ENCODE measurements at regions not wholly inside any gene's neighbourhood (a gene's known extent, or its start where the extent isn't known, plus 50 kb on each side); places are given as distances from the start of the nearest gene placed in this dataset.
"Not testable (repeated sequence)": the region's sequence is repeated elsewhere in the genome, so short reads cannot be mapped to it uniquely, and the experiment has no call there.

DNA sequence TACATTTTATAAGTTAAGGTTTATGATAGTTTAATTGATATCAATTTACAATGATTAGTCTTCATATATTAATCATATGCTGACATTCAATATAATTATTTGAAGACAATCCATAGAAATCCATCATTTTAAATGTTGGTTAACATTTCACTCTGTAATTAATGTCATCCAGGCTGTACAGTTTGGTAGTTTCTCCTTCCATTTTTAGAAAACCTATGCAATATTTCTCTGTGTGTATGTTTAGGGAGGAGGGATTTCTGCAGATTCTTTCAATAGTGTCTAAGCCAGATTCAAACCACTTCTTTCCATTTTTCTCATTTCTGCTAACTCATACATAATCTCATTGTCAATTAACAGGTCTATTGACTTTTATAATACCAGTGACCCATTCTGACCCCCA is 1159.0 kb upstream of the ATXN8OS start:
- no peak for DNase-seq (ENCODE audit: low spot score)

DNA sequence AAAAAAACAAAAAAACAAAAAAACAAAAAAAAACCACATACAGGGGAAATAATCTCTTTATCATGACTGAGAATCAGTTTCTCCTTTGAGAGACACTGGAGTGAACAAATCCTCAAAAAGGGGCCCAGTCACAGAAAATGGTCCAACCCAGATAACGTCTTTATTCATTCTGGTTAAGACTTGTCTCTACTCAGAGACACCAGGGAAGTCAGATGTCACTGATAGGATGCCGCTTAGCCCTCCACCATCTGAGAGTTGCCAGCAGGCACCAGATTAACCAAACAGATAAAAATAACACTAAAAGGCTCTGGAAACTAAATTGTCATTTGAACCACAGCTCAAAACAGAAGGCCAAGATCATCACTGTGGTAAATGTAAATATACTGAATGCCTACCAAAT is 1163.4 kb upstream of the ATXN8OS start:
- no peak for DNase-seq (ENCODE audit: low spot score)

GRCh38 chr13:68940049-68940448 is 1167.6 kb upstream of the ATXN8OS start:
- no peak for DNase-seq (ENCODE audit: low spot score)

- no peak for DNase-seq (ENCODE audit: low spot score)
These were observed 1169.0 kb upstream of the ATXN8OS start for GRCh38 chr13:68938639-68939038.

DNA sequence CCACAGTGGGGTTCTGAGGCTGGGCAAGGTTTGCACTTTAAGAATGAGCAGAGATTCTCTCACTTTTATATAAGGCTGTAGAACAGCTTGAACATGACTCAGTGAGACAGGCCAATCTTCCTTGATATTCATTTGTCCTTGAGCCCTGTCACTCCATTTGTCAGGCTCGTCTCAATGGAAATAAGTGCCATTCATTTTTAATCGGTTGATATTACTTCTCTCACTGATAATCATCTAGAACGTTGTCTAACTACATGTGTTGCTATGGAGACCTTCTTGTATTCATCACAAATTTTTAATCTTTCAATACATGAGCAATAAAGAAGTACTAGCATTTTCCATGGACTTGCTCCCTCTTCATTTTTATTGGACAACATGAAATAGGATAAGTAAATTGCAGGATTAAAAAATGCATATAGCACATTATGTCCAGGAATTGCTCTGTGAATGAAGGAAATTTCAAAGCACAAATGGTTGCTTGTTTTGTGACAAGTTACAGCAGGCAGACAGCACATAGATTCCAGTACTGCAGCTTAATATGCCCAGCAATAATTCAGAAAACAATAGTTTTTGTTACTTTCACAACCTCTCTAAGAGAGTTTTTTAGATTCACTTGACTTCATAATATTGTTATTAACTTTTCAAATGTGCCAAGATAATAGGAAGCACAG is 1178.4 kb upstream of the ATXN8OS start:
- DNase-seq (ENCODE audit: low spot score), result no peak

DNA sequence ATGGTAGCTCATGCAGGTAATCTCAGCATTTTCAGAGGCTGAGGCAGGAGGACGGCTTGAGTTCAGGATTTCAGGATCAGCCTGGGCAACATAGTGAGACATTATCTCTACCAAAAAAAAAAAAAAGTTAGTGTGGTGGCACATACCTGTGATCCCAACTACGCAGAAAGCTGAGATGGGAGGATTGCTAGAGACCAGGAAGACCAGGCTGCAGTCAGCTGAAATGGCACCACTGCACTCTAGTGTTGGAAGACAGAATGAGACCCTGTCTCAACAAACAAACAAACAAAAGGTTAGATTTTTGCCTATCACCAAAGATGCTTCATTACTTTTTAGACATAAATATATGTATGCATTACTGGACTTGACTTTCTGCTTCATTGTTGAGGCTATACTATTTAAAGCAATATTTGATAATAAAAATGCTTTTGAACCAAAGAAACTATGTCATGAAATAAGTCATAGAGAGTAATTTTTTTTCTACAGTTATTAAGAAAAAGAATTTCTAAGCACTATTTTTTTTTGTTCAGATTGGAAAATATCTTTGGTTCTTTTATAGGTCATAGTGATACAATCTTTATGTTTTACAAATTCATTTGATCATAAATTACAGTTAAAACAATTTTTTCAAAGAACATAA is 1180.1 kb upstream of the ATXN8OS start:
- peak; percentile 22 for DNase-seq (ENCODE audit: low spot score)

- DNase-seq (ENCODE audit: low spot score), result no peak
These were observed 1183.6 kb upstream of the ATXN8OS start for GRCh38 chr13:68923995-68924394.

DNA sequence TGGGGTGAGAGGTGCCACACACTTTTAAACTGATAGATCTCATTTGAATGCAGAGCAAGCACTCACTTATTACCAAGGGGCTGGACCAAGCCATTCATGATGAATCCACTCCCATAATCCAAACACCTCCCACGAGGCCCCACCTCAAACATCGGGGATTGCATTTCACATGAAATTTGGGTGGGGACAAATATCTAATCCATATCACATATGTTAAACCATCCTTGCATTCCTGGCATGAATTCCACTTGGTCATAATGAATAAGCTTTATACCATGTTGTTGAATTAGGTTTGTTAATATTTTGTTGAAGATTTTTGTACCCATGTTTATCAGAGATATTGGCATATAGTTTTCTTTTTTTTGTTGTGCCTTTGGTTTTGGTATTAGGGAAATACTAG is 1198.7 kb upstream of the ATXN8OS start:
- no peak for DNase-seq (ENCODE audit: low spot score)

GRCh38 chr13:68905186-68905585 is 1202.4 kb upstream of the ATXN8OS start:
- DNase-seq (ENCODE audit: low spot score), result no peak

- no peak for DNase-seq (ENCODE audit: low spot score)
These were observed 1210.2 kb upstream of the ATXN8OS start for GRCh38 chr13:68897331-68897928.

GRCh38 chr13:68895696-68896095 is 1211.9 kb upstream of the ATXN8OS start:
- DNase-seq (ENCODE audit: low spot score), result no peak

DNA sequence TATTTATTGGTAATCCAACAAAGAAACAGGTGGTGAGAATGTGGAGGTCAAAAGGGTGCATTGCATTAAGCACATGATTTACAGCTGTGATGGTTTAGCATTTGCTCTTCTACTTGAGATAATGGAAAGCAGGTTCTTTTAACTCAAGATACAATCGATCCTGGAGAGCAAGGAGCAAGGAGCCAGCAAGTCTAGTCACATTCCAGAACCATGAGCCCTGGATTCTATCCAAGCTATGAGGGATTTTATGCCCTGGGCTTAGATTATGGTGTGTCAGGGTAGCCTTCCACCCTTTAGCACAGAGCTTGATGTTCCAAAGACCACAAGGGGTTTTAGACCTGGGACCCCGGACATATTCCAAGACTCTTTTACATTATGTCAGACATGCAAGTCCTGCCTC is 1213.9 kb upstream of the ATXN8OS start:
- DNase-seq (ENCODE audit: low spot score), result not testable (repeated sequence)

GRCh38 chr13:68892596-68892995 is 1215.0 kb upstream of the ATXN8OS start:
- DNase-seq (ENCODE audit: low spot score), result not testable (repeated sequence)

- DNase-seq (ENCODE audit: low spot score), result not testable (repeated sequence)
These were observed 1217.5 kb upstream of the ATXN8OS start for GRCh38 chr13:68890101-68890500.

- DNase-seq (ENCODE audit: low spot score), result no peak
These were observed 1218.8 kb upstream of the ATXN8OS start for GRCh38 chr13:68888832-68889231.

DNA sequence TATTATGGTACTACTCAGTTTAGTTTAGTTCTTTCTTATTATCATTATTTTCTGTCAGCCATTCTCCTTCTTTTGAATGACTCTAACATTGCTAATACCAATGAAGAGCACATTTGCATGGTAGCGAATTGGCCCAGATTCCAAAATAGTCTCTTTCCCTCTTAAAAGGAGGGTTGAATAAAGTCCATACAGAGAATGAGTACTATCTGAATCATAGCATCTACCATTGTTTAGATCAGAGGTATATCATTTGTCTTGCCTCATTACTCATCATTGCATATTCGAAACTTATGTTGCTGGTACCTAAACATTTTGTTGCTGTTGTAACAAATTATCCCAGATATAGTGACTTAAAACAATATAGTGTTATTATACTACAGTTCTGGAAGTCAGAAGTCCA is 1235.3 kb upstream of the ATXN8OS start:
- DNase-seq (ENCODE audit: low spot score), result no peak

GRCh38 chr13:68851026-68851425 is 1256.6 kb upstream of the ATXN8OS start:
- no peak for DNase-seq (ENCODE audit: low spot score)

DNA sequence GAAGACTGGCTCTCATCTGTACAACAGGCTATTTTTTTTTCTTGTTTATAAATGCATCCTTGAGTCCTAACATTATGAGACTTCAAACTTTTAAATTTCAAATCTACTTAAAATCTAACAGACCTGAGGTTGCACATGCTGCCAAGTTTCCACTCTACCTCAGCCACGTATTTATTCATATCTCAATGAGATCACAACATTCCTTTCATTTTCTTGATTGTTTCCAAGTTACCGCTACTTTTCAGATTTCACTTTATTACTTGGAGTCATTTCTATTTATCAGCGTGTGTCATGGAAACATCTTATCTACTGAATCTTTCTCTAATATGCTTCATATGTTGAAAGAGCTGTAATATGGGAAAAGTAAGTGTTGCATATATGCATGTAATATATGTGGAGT is 1257.5 kb upstream of the ATXN8OS start:
- DNase-seq (ENCODE audit: low spot score), result no peak

DNA sequence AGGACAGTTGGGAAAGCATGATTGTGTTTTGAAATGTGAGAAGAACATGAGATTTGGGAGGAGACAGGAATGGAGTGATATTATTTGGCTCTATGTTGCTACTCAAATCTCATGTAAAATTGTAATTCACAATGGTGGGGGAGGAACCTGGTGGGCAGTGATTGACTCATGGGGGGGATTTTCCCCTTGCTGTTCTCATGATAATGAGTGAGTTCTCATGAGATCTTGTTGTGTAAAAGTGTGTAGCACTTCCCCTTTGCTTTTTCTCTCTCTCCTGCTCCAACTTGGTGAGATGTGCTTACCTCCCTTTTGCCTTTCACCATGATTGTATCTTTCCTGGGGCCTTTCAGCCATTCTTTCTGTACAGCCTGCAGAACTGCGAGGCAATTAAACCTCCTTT is 1261.0 kb upstream of the ATXN8OS start:
- no peak for DNase-seq (ENCODE audit: low spot score)

DNA sequence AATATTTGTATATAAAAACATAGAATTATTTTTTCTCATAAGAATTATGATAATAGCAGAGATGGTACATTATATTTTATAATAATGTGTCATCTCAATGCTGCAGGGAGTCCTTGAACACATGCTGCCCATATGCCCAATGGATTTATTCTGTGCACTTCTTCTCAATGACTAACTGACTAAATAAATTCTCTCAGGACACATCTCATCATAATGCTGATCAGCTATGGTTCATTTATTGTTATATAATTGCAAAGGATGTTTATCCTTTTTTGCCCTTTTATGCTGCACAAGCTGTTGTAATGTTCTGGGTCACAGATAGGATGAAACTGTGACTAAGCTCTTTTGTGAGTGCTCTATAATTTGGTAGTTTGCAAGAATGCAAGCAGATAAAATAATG is 1273.3 kb upstream of the ATXN8OS start:
- DNase-seq (ENCODE audit: low spot score), result no peak

- no peak for DNase-seq (ENCODE audit: low spot score)
These were observed 1290.9 kb upstream of the ATXN8OS start for GRCh38 chr13:68816715-68817114.

- no peak for DNase-seq (ENCODE audit: low spot score)
These were observed 1294.3 kb upstream of the ATXN8OS start for GRCh38 chr13:68813180-68813796.

DNA sequence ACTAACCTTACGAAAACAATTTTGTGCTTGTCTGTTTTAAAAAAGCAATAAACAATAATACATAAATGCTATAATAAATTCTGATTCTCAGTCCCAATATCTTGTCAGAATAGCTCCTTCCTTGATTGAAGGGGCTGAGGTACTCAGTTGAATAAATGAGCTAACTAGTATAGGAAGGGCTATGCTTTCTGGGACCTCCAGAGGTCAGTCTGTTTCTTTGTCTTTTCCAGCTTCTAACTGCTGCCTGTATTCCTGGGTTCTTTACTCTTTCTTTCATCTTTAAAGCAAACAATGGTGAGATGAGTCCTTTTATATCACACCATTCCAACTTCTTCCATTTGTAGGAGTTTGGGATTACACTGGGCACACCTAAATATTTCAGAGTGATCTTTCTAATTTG is 1297.0 kb upstream of the ATXN8OS start:
- no peak for DNase-seq (ENCODE audit: low spot score)

Data from kidney capillary endothelial cell (primary cell).